ENCODE measurements at regions not wholly inside any gene's neighbourhood (a gene's known extent, or its start where the extent isn't known, plus 50 kb on each side); places are given as distances from the start of the nearest gene placed in this dataset.
A peak's percentile ranks its signal among the peaks of the same experiment; 100 is the strongest.

- H3K4me3 ChIP-seq (replicated peaks in 1 of 2; ENCODE audit: low read depth in 2 of 2, low read length in 2 of 2) = no peak overlapping the region
- no peak for TF ChIP-seq CTCF (IDR thresholded peaks at IDR 0.05; ENCODE audit: low read depth, low read length)
- DNase-seq (ENCODE audit: low read depth in 2 of 2) = no peak
These were observed 492.7 kb downstream of the PIK3C3 start for GRCh38 chr18:42447688-42448087.

DNA sequence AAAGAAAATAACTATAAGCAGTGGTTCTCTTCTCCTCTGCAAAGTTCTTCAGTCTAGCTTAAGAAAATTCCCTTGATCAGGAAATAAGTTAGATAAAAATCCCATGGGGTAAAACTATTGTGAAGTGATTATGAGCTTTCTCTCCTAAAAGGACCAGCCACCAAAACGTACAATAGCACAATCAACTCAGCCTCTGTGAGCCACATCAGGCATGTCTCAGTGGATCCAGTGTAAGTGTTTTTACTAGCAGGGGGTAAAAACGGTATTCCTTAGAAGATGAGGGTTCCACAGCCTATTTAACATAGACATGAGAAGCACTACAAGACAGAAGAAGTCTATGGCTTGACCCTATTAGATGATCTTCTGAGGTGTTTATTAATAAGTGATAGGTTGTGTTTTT is 503.2 kb downstream of the PIK3C3 start:
- no peak for DNase-seq (ENCODE audit: low read depth in 2 of 2)
- no peak for TF ChIP-seq CTCF (IDR thresholded peaks at IDR 0.05; ENCODE audit: low read depth, low read length)
- H3K4me3 ChIP-seq (replicated peaks in 1 of 2; ENCODE audit: low read depth in 2 of 2, low read length in 2 of 2) = no peak overlapping the region

- no peak for TF ChIP-seq CTCF (IDR thresholded peaks at IDR 0.05; ENCODE audit: low read depth, low read length)
- DNase-seq (ENCODE audit: low read depth in 2 of 2) = no peak
- no peak overlapping the region for H3K4me3 ChIP-seq (replicated peaks in 1 of 2; ENCODE audit: low read depth in 2 of 2, low read length in 2 of 2)
These were observed 504.8 kb downstream of the PIK3C3 start for GRCh38 chr18:42459873-42460272.

GRCh38 chr18:42471885-42472284 is 516.9 kb downstream of the PIK3C3 start:
- no peak for TF ChIP-seq CTCF (IDR thresholded peaks at IDR 0.05; ENCODE audit: low read depth, low read length)
- DNase-seq (ENCODE audit: low read depth in 2 of 2) = no peak

GRCh38 chr18:42473611-42474010 is 518.6 kb downstream of the PIK3C3 start:
- TF ChIP-seq CTCF (IDR thresholded peaks at IDR 0.05; ENCODE audit: low read depth, low read length) = no peak
- H3K4me3 ChIP-seq (replicated peaks in 1 of 2; ENCODE audit: low read depth in 2 of 2, low read length in 2 of 2) = no peak overlapping the region
- no peak for DNase-seq (ENCODE audit: low read depth in 2 of 2)

More at GRCh38 chr18:42471885-42472284, 516.9 kb downstream of the PIK3C3 start:
- no peak overlapping the region for H3K4me3 ChIP-seq (replicated peaks in 1 of 2; ENCODE audit: low read depth in 2 of 2, low read length in 2 of 2)

DNA sequence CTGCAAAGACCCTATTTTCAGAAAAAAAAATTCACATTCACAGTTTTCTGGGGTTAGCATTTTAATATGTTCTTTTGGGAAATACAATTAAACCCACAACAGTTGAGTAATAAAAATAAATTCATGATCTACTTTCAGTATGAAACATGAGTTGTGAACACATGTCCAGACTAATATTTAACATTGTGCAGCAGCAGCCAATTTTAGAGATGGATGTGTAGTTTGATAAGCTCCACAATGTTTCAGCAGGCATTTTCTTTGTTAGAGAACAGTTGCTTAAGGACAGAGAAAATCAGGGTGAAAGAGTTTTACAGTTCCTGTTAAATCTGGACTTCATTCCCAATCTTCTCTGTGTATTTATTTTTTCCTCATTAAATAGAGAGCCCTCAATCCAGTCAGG is 519.5 kb downstream of the PIK3C3 start:
- TF ChIP-seq CTCF (IDR thresholded peaks at IDR 0.05; ENCODE audit: low read depth, low read length) = no peak
- H3K4me3 ChIP-seq (replicated peaks in 1 of 2; ENCODE audit: low read depth in 2 of 2, low read length in 2 of 2) = no peak overlapping the region
- no peak for DNase-seq (ENCODE audit: low read depth in 2 of 2)

DNA sequence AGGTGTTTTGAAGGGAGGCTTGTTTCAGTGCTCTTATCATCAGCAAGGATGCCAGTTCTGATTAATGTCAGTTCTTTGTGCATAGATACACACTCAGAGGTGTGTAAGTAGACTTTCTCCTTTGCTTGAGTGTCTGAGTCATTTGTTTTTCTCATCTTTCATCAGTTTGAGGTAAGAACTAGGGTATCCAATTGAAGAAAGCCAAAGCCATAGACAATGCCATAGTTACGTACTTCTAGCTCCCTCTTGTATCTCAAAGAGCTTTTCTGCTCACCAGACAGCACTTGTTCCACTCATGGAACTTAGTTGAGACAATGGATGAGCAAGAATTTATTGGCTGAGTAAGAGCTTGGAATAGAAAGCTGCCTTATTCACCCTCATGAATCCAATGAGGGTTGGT is 520.1 kb downstream of the PIK3C3 start:
- DNase-seq (ENCODE audit: low read depth in 2 of 2) = peak in 1 of 2 donors; percentile 49
- no peak for TF ChIP-seq CTCF (IDR thresholded peaks at IDR 0.05; ENCODE audit: low read depth, low read length)
- H3K4me3 ChIP-seq (replicated peaks in 1 of 2; ENCODE audit: low read depth in 2 of 2, low read length in 2 of 2) = no peak overlapping the region
